ENCODE measurements at regions not wholly inside any gene's neighbourhood (a gene's known extent, or its start where the extent isn't known, plus 50 kb on each side); places are given as distances from the start of the nearest gene placed in this dataset.

DNA sequence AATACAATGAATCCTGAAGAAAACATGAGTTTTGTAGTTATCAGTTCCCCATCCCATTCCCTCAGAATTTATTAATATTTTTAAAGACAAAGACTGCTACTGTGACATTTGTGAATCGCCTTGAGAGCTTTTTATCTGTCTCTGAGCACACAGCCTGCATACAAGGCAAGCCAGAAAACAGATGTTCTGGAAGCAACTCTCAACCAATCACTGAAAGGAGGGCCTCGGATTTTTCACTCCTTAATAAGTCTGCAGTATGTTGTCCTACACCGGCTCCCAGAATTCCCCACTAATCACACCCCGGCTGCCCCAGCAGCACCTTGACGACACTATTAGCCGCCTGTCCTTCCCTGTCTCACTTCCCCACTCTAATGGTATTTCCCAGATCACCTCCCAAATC is 138.5 kb downstream of the ZNF621 start:
- H3K27me3 ChIP-seq (ENCODE audit: control insufficient read depth, extremely low read depth, insufficient read depth, low read length) = peaks cover 4% of the 10 kb centered on the region
- H3K9ac ChIP-seq (ENCODE audit: control insufficient read depth, extremely low read depth, insufficient read depth, low read length) = no peak overlapping the region
- no peaks in the 10 kb centered on the region for H3K36me3 ChIP-seq (ENCODE audit: control insufficient read depth in 2 of 2, extremely low read depth in 1 of 2, insufficient read depth in 2 of 2, low read length in 2 of 2)
- H3K4me3 ChIP-seq (ENCODE audit: control insufficient read depth in 2 of 3, extremely low read depth in 1 of 3, insufficient read depth in 2 of 3, low read depth in 1 of 3, low read length in 3 of 3) = no peak overlapping the region
- no peaks in the 10 kb centered on the region for H4K20me1 ChIP-seq (ENCODE audit: control insufficient read depth, extremely low read depth, insufficient read depth, low read length)
- TF ChIP-seq EZH2 (IDR thresholded peaks at IDR 0.05; ENCODE audit: low read length) = no peak
- TF ChIP-seq, protein P1, sequence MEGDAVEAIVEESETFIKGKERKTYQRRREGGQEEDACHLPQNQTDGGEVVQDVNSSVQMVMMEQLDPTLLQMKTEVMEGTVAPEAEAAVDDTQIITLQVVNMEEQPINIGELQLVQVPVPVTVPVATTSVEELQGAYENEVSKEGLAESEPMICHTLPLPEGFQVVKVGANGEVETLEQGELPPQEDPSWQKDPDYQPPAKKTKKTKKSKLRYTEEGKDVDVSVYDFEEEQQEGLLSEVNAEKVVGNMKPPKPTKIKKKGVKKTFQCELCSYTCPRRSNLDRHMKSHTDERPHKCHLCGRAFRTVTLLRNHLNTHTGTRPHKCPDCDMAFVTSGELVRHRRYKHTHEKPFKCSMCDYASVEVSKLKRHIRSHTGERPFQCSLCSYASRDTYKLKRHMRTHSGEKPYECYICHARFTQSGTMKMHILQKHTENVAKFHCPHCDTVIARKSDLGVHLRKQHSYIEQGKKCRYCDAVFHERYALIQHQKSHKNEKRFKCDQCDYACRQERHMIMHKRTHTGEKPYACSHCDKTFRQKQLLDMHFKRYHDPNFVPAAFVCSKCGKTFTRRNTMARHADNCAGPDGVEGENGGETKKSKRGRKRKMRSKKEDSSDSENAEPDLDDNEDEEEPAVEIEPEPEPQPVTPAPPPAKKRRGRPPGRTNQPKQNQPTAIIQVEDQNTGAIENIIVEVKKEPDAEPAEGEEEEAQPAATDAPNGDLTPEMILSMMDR (optimal IDR thresholded peaks at IDR 0.05 in 1 of 3, IDR thresholded peaks at IDR 0.05 in 1 of 3, conservative IDR thresholded peaks at IDR 0.05 in 1 of 3; ENCODE audit: extremely low read depth in 1 of 3, insufficient read depth in 2 of 3, low read length in 3 of 3) = no peak
- no peak overlapping the region for H3K4me2 ChIP-seq (ENCODE audit: control insufficient read depth, extremely low read depth, insufficient read depth, low read depth, low read length)
- no peak overlapping the region for H3K27ac ChIP-seq (ENCODE audit: control insufficient read depth, insufficient read depth, low read length)
- no peaks in the 10 kb centered on the region for H3K9me3 ChIP-seq (ENCODE audit: control insufficient read depth, low read depth, low read length)
- H2AFZ ChIP-seq (ENCODE audit: control insufficient read depth, low read length) = no peak overlapping the region
- no peaks in the 10 kb centered on the region for H3K9me1 ChIP-seq (ENCODE audit: control insufficient read depth, extremely low read depth, insufficient read depth, low read length)
- FAIRE-seq = no peak
- dilution Hi-C loops (cut with MboI; ENCODE audit: extremely low pct_ligation_motif_present, low sequenced_read_pairs) = no loop called here
- no peaks in the 10 kb centered on the region for H3K4me1 ChIP-seq (ENCODE audit: control insufficient read depth, extremely low read depth, insufficient read depth, low read length)
- no peaks in the 10 kb centered on the region for H3K79me2 ChIP-seq (ENCODE audit: control insufficient read depth, insufficient read depth, low read length)
- no peak for DNase-seq (ENCODE audit: low read depth, low spot score)

DNA sequence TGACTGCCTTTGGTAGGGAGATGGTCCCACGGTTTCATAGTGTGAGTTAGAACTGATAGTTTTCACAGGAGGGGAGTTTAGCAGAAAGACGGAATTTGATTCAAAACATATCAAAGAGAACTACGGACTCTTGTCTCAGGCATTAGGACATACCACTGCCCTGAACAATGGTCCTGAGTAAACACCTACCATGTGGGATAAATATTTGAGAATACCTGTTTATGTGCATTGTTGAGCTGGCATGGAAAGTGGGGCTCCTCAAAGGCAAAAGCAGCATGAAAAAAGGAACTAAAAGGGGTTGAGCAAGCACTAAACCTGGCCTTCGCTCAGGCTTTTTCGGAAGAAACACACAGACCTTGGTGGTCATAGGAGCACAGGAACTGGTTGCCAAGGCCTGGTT is 144.4 kb downstream of the ZNF621 start:
- Histone ChIP-seq H4K20me1 (ENCODE audit: control insufficient read depth, extremely low read depth, insufficient read depth, low read length) (no peaks in the 10 kb centered on the region), H3K27ac (ENCODE audit: control insufficient read depth, insufficient read depth, low read length) (no peak overlapping the region), H3K4me2 (ENCODE audit: control insufficient read depth, extremely low read depth, insufficient read depth, low read depth, low read length) (no peak overlapping the region), H3K9me3 (ENCODE audit: control insufficient read depth, low read depth, low read length) (no peaks in the 10 kb centered on the region), H3K9me1 (ENCODE audit: control insufficient read depth, extremely low read depth, insufficient read depth, low read length) (no peaks in the 10 kb centered on the region), H3K4me3 (ENCODE audit: control insufficient read depth in 2 of 3, extremely low read depth in 1 of 3, insufficient read depth in 2 of 3, low read depth in 1 of 3, low read length in 3 of 3) (no peak overlapping the region), H3K9ac (ENCODE audit: control insufficient read depth, extremely low read depth, insufficient read depth, low read length) (no peak overlapping the region), H3K79me2 (ENCODE audit: control insufficient read depth, insufficient read depth, low read length) (no peaks in the 10 kb centered on the region), H3K36me3 (ENCODE audit: control insufficient read depth in 2 of 2, extremely low read depth in 1 of 2, insufficient read depth in 2 of 2, low read length in 2 of 2) (no peaks in the 10 kb centered on the region), H3K4me1 (ENCODE audit: control insufficient read depth, extremely low read depth, insufficient read depth, low read length) (no peaks in the 10 kb centered on the region), H2AFZ (ENCODE audit: control insufficient read depth, low read length) (no peak overlapping the region), H3K27me3 (ENCODE audit: control insufficient read depth, extremely low read depth, insufficient read depth, low read length) (peaks cover 4% of the 10 kb centered on the region)
- FAIRE-seq (no peak), DNase-seq (ENCODE audit: low read depth, low spot score) (no peak)
- TF ChIP-seq, protein P1 (optimal IDR thresholded peaks at IDR 0.05 in 1 of 3, IDR thresholded peaks at IDR 0.05 in 1 of 3, conservative IDR thresholded peaks at IDR 0.05 in 1 of 3; ENCODE audit: extremely low read depth in 1 of 3, insufficient read depth in 2 of 3, low read length in 3 of 3) = no peak
- TF ChIP-seq EZH2 (IDR thresholded peaks at IDR 0.05; ENCODE audit: low read length) = no peak
- dilution Hi-C loops (cut with MboI; ENCODE audit: extremely low pct_ligation_motif_present, low sequenced_read_pairs) = no loop called here

Data from keratinocyte (primary cell).